ENCODE measurements at regions not wholly inside any gene's neighbourhood (a gene's known extent, or its start where the extent isn't known, plus 50 kb on each side); places are given as distances from the start of the nearest gene placed in this dataset.
"Not testable (repeated sequence)": the region's sequence is repeated elsewhere in the genome, so short reads cannot be mapped to it uniquely, and the experiment has no call there.

- Histone ChIP-seq H3K27me3 (ENCODE audit: control insufficient read depth in 2 of 2, insufficient read depth in 2 of 2, low read length in 2 of 2) (no peaks in the 10 kb centered on the region), H3K27ac (ENCODE audit: low read depth, low read length) (no peak overlapping the region), H3K9me3 (ENCODE audit: control insufficient read depth in 2 of 3, low read length in 3 of 3) (no peaks in the 10 kb centered on the region), H3K4me3 (ENCODE audit: low read length) (no peak overlapping the region), H3K36me3 (ENCODE audit: control insufficient read depth in 2 of 3, insufficient read depth in 3 of 3, low read length in 3 of 3) (no peaks in the 10 kb centered on the region), H3K4me1 (ENCODE audit: control insufficient read depth in 2 of 2, insufficient read depth in 2 of 2, low read length in 2 of 2) (no peaks in the 10 kb centered on the region)
- Mint-ChIP-seq H3K9me3 (no peaks in the 10 kb centered on the region), H3K27ac (no peak overlapping the region), H3K4me1 (no peaks in the 10 kb centered on the region), H3K4me3 (no peak overlapping the region), H3K27me3 (peaks cover 0 to 20% (median 14%) of the 10 kb centered on the region in 5 donors), H3K36me3 (no peaks in the 10 kb centered on the region)
- ChIA-PET CTCF (no interaction called here), POLR2A (no interaction called here)
- intact Hi-C loops (cut with micrococcal nuclease) = no loop called here
- ATAC-seq (no peak), DNase-seq (no peak)
These were observed 368.5 kb downstream of the RPS6KC1 start for GRCh38 chr1:213419401-213420030.

- DNase-seq; H3K9me3 Mint-ChIP-seq; H3K36me3 ChIP-seq (ENCODE audit: control insufficient read depth in 2 of 3, insufficient read depth in 3 of 3, low read length in 3 of 3); H3K27ac Mint-ChIP-seq; H3K27me3 ChIP-seq (ENCODE audit: control insufficient read depth in 2 of 2, insufficient read depth in 2 of 2, low read length in 2 of 2); H3K4me3 ChIP-seq (ENCODE audit: low read length); ATAC-seq; H3K4me3 Mint-ChIP-seq; H3K9me3 ChIP-seq (ENCODE audit: control insufficient read depth in 2 of 3, low read length in 3 of 3); H3K4me1 ChIP-seq (ENCODE audit: control insufficient read depth in 2 of 2, insufficient read depth in 2 of 2, low read length in 2 of 2); H3K27ac ChIP-seq (ENCODE audit: low read depth, low read length); intact Hi-C loops (cut with micrococcal nuclease); H3K36me3 Mint-ChIP-seq; H3K4me1 Mint-ChIP-seq; POLR2A ChIA-PET: not testable (repeated sequence)
- CTCF ChIA-PET = interaction anchor here (0.6 kb wide), 1 partner anchor 367 kb away, joined by 3 read pairs; no protein-coding TSS in a partner anchor
- H3K27me3 Mint-ChIP-seq = peaks cover 0 to 22% (median 12%) of the 10 kb centered on the region in 5 donors
These were observed 370.1 kb downstream of the RPS6KC1 start for GRCh38 chr1:213421178-213421577.

- CTCF ChIA-PET = no interaction called here
- POLR2A ChIA-PET = no interaction called here
These were observed 372.0 kb downstream of the RPS6KC1 start for GRCh38 chr1:213423041-213423440.

GRCh38 chr1:213423605-213424004 is 372.6 kb downstream of the RPS6KC1 start:
- Histone ChIP-seq H3K4me3 (ENCODE audit: low read length) (no peak overlapping the region), H3K9me3 (ENCODE audit: control insufficient read depth in 2 of 3, low read length in 3 of 3) (no peaks in the 10 kb centered on the region), H3K27me3 (ENCODE audit: control insufficient read depth in 2 of 2, insufficient read depth in 2 of 2, low read length in 2 of 2) (no peaks in the 10 kb centered on the region), H3K27ac (ENCODE audit: low read depth, low read length) (no peak overlapping the region), H3K4me1 (ENCODE audit: control insufficient read depth in 2 of 2, insufficient read depth in 2 of 2, low read length in 2 of 2) (no peaks in the 10 kb centered on the region), H3K36me3 (ENCODE audit: control insufficient read depth in 2 of 3, insufficient read depth in 3 of 3, low read length in 3 of 3) (no peaks in the 10 kb centered on the region)
- no peak for DNase-seq
- Mint-ChIP-seq H3K27ac (no peak overlapping the region), H3K36me3 (no peaks in the 10 kb centered on the region), H3K9me3 (peaks cover 0 to 2% (median 0%) of the 10 kb centered on the region in 11 donors), H3K27me3 (peaks cover 0 to 22% (median 6%) of the 10 kb centered on the region in 5 donors), H3K4me3 (no peak overlapping the region), H3K4me1 (peaks cover 0 to 3% (median 0%) of the 10 kb centered on the region in 7 donors)
- CTCF ChIA-PET = no interaction called here
- POLR2A ChIA-PET = no interaction called here
- no peak for ATAC-seq
- intact Hi-C loops (cut with micrococcal nuclease) = no loop called here

More at GRCh38 chr1:213423041-213423440, 372.0 kb downstream of the RPS6KC1 start:
- DNase-seq = no peak
- Histone ChIP-seq H3K36me3 (ENCODE audit: control insufficient read depth in 2 of 3, insufficient read depth in 3 of 3, low read length in 3 of 3) (no peaks in the 10 kb centered on the region), H3K4me1 (ENCODE audit: control insufficient read depth in 2 of 2, insufficient read depth in 2 of 2, low read length in 2 of 2) (no peaks in the 10 kb centered on the region), H3K27ac (ENCODE audit: low read depth, low read length) (no peak overlapping the region), H3K9me3 (ENCODE audit: control insufficient read depth in 2 of 3, low read length in 3 of 3) (no peaks in the 10 kb centered on the region), H3K4me3 (ENCODE audit: low read length) (no peak overlapping the region), H3K27me3 (ENCODE audit: control insufficient read depth in 2 of 2, insufficient read depth in 2 of 2, low read length in 2 of 2) (no peaks in the 10 kb centered on the region)
- Mint-ChIP-seq H3K36me3 (no peaks in the 10 kb centered on the region), H3K9me3 (peaks cover 0 to 2% (median 0%) of the 10 kb centered on the region in 11 donors), H3K4me1 (no peaks in the 10 kb centered on the region), H3K4me3 (no peak overlapping the region), H3K27me3 (peaks cover 0 to 22% (median 6%) of the 10 kb centered on the region in 5 donors), H3K27ac (no peak overlapping the region)
- ATAC-seq = no peak
- intact Hi-C loops (cut with micrococcal nuclease) = no loop called here

- no peaks in the 10 kb centered on the region for H3K27me3 ChIP-seq (ENCODE audit: control insufficient read depth in 2 of 2, insufficient read depth in 2 of 2, low read length in 2 of 2)
- no peak overlapping the region for H3K4me3 ChIP-seq (ENCODE audit: low read length)
- no peak overlapping the region for H3K27ac ChIP-seq (ENCODE audit: low read depth, low read length)
- H3K36me3 ChIP-seq (ENCODE audit: control insufficient read depth in 2 of 3, insufficient read depth in 3 of 3, low read length in 3 of 3) = no peaks in the 10 kb centered on the region
- ChIA-PET POLR2A (no interaction called here), CTCF (no interaction called here)
- Mint-ChIP-seq H3K27me3 (peaks cover 0 to 10% (median 2%) of the 10 kb centered on the region in 5 donors), H3K36me3 (no peaks in the 10 kb centered on the region), H3K4me1 (peaks cover 0 to 3% (median 0%) of the 10 kb centered on the region in 7 donors), H3K27ac (no peak overlapping the region), H3K4me3 (no peak overlapping the region), H3K9me3 (peaks cover 0 to 2% (median 0%) of the 10 kb centered on the region in 11 donors)
- intact Hi-C loops (cut with micrococcal nuclease) = no loop called here
- DNase-seq (no peak), ATAC-seq (no peak)
- no peaks in the 10 kb centered on the region for H3K4me1 ChIP-seq (ENCODE audit: control insufficient read depth in 2 of 2, insufficient read depth in 2 of 2, low read length in 2 of 2)
- H3K9me3 ChIP-seq (ENCODE audit: control insufficient read depth in 2 of 3, low read length in 3 of 3) = no peaks in the 10 kb centered on the region
These were observed 374.5 kb downstream of the RPS6KC1 start for GRCh38 chr1:213425376-213426030.

- Mint-ChIP-seq H3K27me3 (peaks cover 4 to 20% (median 5%) of the 10 kb centered on the region in 5 donors), H3K27ac (no peak overlapping the region), H3K36me3 (no peaks in the 10 kb centered on the region), H3K4me3 (no peak overlapping the region), H3K9me3 (peaks cover 0 to 4% (median 0%) of the 10 kb centered on the region in 11 donors), H3K4me1 (peaks cover 0 to 5% (median 0%) of the 10 kb centered on the region in 7 donors)
- Histone ChIP-seq H3K27me3 (ENCODE audit: control insufficient read depth in 2 of 2, insufficient read depth in 2 of 2, low read length in 2 of 2) (no peaks in the 10 kb centered on the region), H3K9me3 (ENCODE audit: control insufficient read depth in 2 of 3, low read length in 3 of 3) (no peaks in the 10 kb centered on the region), H3K27ac (ENCODE audit: low read depth, low read length) (no peak overlapping the region), H3K4me1 (ENCODE audit: control insufficient read depth in 2 of 2, insufficient read depth in 2 of 2, low read length in 2 of 2) (no peaks in the 10 kb centered on the region), H3K36me3 (ENCODE audit: control insufficient read depth in 2 of 3, insufficient read depth in 3 of 3, low read length in 3 of 3) (no peaks in the 10 kb centered on the region), H3K4me3 (ENCODE audit: low read length) (no peak overlapping the region)
- ChIA-PET CTCF (no interaction called here), POLR2A (no interaction called here)
- intact Hi-C loops (cut with micrococcal nuclease) = no loop called here
- DNase-seq = no peak
- ATAC-seq = no peak
These were observed 378.6 kb downstream of the RPS6KC1 start for GRCh38 chr1:213429642-213430041.

GRCh38 chr1:213435715-213436114 is 384.7 kb downstream of the RPS6KC1 start:
- no peak overlapping the region for H3K4me3 Mint-ChIP-seq
- intact Hi-C loops (cut with micrococcal nuclease) = no loop called here
- DNase-seq (no peak), ATAC-seq (no peak)
- POLR2A ChIA-PET = no interaction called here
- H3K27me3 Mint-ChIP-seq = peaks cover 8 to 32% (median 18%) of the 10 kb centered on the region in 5 donors
- CTCF ChIA-PET = no interaction called here
- H3K27me3 ChIP-seq (ENCODE audit: control insufficient read depth in 2 of 2, insufficient read depth in 2 of 2, low read length in 2 of 2) = no peaks in the 10 kb centered on the region
- H3K36me3 Mint-ChIP-seq = no peaks in the 10 kb centered on the region
- H3K9me3 ChIP-seq (ENCODE audit: control insufficient read depth in 2 of 3, low read length in 3 of 3) = no peaks in the 10 kb centered on the region
- no peak overlapping the region for H3K27ac ChIP-seq (ENCODE audit: low read depth, low read length)
- peaks cover 0 to 2% (median 0%) of the 10 kb centered on the region in 7 donors for H3K4me1 Mint-ChIP-seq
- H3K36me3 ChIP-seq (ENCODE audit: control insufficient read depth in 2 of 3, insufficient read depth in 3 of 3, low read length in 3 of 3) = no peaks in the 10 kb centered on the region
- no peaks in the 10 kb centered on the region for H3K4me1 ChIP-seq (ENCODE audit: control insufficient read depth in 2 of 2, insufficient read depth in 2 of 2, low read length in 2 of 2)
- H3K27ac Mint-ChIP-seq = no peak overlapping the region
- peaks cover 0 to 3% (median 0%) of the 10 kb centered on the region in 11 donors for H3K9me3 Mint-ChIP-seq
- no peak overlapping the region for H3K4me3 ChIP-seq (ENCODE audit: low read length)

Data from naive thymus-derived CD4-positive, alpha-beta T cell (primary cell).